ENCODE measurements at regions not wholly inside any gene's neighbourhood (a gene's known extent, or its start where the extent isn't known, plus 50 kb on each side); places are given as distances from the start of the nearest gene placed in this dataset.

DNA sequence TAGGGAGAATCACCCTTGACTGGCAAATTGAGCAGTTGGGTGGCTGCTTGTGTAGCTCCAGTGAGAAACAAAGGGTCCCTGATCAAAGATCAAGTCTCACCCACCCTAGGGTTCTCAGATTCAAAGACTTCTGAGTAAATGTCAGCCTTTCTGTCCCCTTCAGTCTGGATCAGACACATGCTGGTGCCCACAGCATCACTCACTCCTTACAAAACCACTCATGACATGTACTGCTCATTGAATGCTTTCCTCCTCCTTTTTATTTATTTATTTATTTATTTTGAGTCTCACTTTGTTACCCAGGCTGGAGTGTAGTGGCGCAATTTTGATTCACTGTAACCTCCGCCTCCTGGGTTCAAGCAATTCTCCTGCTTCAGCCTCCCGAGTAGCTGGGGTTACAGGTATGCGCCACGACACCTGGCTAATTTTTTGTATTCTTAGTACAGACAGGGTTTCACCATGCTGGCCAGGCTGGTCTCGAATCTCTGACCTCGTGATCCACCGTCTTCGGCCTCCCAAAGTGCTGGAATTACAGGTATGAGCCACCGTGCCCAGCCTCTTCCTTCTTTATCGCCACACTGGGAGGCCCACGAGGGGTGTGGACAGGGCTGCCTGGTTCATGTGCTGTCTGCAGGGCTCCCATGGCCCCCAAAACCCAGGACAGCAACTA lies 462.0 kb upstream of the MAF start:
- TF ChIP-seq, protein P1, sequence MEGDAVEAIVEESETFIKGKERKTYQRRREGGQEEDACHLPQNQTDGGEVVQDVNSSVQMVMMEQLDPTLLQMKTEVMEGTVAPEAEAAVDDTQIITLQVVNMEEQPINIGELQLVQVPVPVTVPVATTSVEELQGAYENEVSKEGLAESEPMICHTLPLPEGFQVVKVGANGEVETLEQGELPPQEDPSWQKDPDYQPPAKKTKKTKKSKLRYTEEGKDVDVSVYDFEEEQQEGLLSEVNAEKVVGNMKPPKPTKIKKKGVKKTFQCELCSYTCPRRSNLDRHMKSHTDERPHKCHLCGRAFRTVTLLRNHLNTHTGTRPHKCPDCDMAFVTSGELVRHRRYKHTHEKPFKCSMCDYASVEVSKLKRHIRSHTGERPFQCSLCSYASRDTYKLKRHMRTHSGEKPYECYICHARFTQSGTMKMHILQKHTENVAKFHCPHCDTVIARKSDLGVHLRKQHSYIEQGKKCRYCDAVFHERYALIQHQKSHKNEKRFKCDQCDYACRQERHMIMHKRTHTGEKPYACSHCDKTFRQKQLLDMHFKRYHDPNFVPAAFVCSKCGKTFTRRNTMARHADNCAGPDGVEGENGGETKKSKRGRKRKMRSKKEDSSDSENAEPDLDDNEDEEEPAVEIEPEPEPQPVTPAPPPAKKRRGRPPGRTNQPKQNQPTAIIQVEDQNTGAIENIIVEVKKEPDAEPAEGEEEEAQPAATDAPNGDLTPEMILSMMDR (conservative IDR thresholded peaks at IDR 0.05; ENCODE audit: low read depth, low read length), result no peak
- DNase-seq (ENCODE audit: low read depth), result no peak
- H3K4me3 ChIP-seq (ENCODE audit: low read length), result no peak overlapping the region

DNA sequence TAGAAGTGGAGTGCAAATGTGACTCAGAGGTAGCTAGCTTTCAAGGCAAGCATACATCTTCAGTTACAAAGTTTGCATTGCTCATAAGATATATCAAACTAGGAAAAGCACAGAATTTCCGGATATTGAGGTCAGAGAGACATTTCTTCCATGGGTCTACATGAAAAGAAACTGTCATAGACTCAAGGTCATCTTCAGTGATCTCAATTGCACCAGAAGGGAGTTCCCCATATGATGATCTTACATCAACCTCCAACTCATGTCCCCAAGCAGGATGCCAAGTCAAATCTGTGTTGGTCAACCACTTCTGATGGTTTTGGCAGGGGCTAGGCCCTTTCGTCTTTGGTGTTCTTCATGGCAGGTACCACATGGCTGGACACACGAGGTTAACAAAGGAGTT lies 459.9 kb upstream of the MAF start:
- no peak for DNase-seq (ENCODE audit: low read depth)
- TF ChIP-seq, protein P1 (conservative IDR thresholded peaks at IDR 0.05; ENCODE audit: low read depth, low read length), result no peak

GRCh38 chr16:80059836-80060235 lies 459.3 kb upstream of the MAF start:
- no peak overlapping the region for H3K4me3 ChIP-seq (ENCODE audit: low read length)
- TF ChIP-seq, protein P1 (conservative IDR thresholded peaks at IDR 0.05; ENCODE audit: low read depth, low read length), result no peak
- DNase-seq (ENCODE audit: low read depth), result no peak

More for the DNA sequence above, 459.9 kb upstream of the MAF start:
- no peak overlapping the region for H3K4me3 ChIP-seq (ENCODE audit: low read length)

DNA sequence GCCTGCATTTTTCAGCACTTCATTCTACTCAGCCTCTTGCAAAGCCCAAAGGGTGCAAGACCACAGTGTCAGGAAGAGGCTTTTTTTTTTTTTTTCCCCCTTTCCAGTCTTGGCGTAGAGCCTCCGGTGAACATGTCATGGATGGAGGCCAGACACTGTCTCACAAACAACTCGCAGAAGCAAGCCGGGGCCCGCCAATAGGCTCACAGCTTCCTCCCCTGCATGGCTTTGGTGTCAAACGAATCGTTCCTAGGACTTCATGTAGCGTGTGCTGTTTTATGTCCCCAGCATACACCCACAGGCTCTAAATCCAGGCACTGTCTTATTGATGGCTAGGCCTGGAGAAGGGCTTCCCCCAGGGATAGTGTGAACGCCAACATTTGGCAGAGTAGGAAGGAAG lies 457.7 kb upstream of the MAF start:
- TF ChIP-seq, protein P1 (conservative IDR thresholded peaks at IDR 0.05; ENCODE audit: low read depth, low read length), result no peak
- no peak for DNase-seq (ENCODE audit: low read depth)
- H3K4me3 ChIP-seq (ENCODE audit: low read length), result no peak overlapping the region

GRCh38 chr16:80056324-80056723 lies 455.8 kb upstream of the MAF start:
- DNase-seq (ENCODE audit: low read depth), result peak; percentile 11
- H3K4me3 ChIP-seq (ENCODE audit: low read length), result no peak overlapping the region
- TF ChIP-seq, protein P1 (conservative IDR thresholded peaks at IDR 0.05; ENCODE audit: low read depth, low read length), result no peak

- TF ChIP-seq, protein P1 (conservative IDR thresholded peaks at IDR 0.05; ENCODE audit: low read depth, low read length), result no peak
- no peak for DNase-seq (ENCODE audit: low read depth)
Observed at GRCh38 chr16:80055831-80056230, 455.3 kb upstream of the MAF start.

GRCh38 chr16:80054647-80055046 lies 454.1 kb upstream of the MAF start:
- no peak for DNase-seq (ENCODE audit: low read depth)
- no peak overlapping the region for H3K4me3 ChIP-seq (ENCODE audit: low read length)
- TF ChIP-seq, protein P1 (conservative IDR thresholded peaks at IDR 0.05; ENCODE audit: low read depth, low read length), result no peak

More at GRCh38 chr16:80055831-80056230, 455.3 kb upstream of the MAF start:
- no peak overlapping the region for H3K4me3 ChIP-seq (ENCODE audit: low read length)

All from retinal pigment epithelial cell (primary cell).